ENCODE measurements at regions not wholly inside any gene's neighbourhood (a gene's known extent, or its start where the extent isn't known, plus 50 kb on each side); places are given as distances from the start of the nearest gene placed in this dataset.

DNA sequence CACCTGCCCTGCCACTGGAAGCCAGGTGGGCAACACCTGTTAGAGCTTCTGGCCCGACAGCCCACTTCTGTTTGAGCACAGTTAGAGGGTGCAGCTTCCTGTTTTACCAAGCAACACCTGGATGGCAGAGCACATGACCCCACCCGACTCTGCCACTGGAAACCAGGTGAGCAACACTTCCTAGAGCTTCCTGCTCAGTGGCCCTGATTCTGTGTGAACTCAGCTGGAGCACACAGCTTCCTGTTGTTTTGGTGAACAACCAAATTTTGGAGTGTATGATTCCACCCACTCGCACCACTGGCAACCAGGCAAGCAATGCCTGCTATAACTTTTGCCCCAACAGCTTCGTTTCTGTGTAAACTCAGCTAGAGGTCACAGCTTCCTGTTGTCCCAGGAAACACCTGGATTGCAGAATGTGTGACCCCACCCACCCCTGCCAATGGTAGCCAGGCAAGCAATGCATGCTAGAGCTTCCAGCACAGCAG is 163.8 kb upstream of the KLF8 start:
- no peak overlapping the region for H2AFZ ChIP-seq (ENCODE audit: insufficient read depth, low read depth, low read length, poor library complexity, severe bottlenecking)
- peak overlapping the region; percentile 58 for H3K4me2 ChIP-seq (replicated peaks; ENCODE audit: low read depth, low read length, poor library complexity, severe bottlenecking)
- no peaks in the 10 kb centered on the region for H4K20me1 ChIP-seq (ENCODE audit: control insufficient read depth, insufficient read depth, low read length, poor library complexity, severe bottlenecking)
- CTCF ChIA-PET: interaction anchor here (0.7 to 3.7 kb wide), 5 partner anchors 42 to 165 kb away, joined by 3 to 24 read pairs (median 10); no protein-coding TSS in a partner anchor
- H3K27ac ChIP-seq (ENCODE audit: low read length in 2 of 2): peak overlapping the region; percentile 81 to 99
- peaks cover 44 to 47% of the 10 kb centered on the region in 2 donors for H3K4me1 ChIP-seq (ENCODE audit: control insufficient read depth in 2 of 2, insufficient read depth in 2 of 2, low read length in 2 of 2)
- ATAC-seq (ENCODE audit: low read depth): peak; percentile 56
- no peaks in the 10 kb centered on the region for H3K27me3 ChIP-seq (replicated peaks in 1 of 4; ENCODE audit: control extremely low read depth in 1 of 4, control insufficient read depth in 3 of 4, insufficient read depth in 4 of 4, low read length in 3 of 4)
- no peak overlapping the region for H3K9ac ChIP-seq (ENCODE audit: low read length)
- H3K27ac Mint-ChIP-seq: peak overlapping the region; percentile 95
- H3K27me3 Mint-ChIP-seq: no peaks in the 10 kb centered on the region
- no peaks in the 10 kb centered on the region for H3K9me3 Mint-ChIP-seq (ENCODE audit: insufficient read depth)
- H3K4me1 Mint-ChIP-seq: peaks cover 60% of the 10 kb centered on the region
- TF ChIP-seq, protein P1, sequence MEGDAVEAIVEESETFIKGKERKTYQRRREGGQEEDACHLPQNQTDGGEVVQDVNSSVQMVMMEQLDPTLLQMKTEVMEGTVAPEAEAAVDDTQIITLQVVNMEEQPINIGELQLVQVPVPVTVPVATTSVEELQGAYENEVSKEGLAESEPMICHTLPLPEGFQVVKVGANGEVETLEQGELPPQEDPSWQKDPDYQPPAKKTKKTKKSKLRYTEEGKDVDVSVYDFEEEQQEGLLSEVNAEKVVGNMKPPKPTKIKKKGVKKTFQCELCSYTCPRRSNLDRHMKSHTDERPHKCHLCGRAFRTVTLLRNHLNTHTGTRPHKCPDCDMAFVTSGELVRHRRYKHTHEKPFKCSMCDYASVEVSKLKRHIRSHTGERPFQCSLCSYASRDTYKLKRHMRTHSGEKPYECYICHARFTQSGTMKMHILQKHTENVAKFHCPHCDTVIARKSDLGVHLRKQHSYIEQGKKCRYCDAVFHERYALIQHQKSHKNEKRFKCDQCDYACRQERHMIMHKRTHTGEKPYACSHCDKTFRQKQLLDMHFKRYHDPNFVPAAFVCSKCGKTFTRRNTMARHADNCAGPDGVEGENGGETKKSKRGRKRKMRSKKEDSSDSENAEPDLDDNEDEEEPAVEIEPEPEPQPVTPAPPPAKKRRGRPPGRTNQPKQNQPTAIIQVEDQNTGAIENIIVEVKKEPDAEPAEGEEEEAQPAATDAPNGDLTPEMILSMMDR (IDR thresholded peaks at IDR 0.05): no peak
- TF ChIP-seq EZH2 (IDR thresholded peaks at IDR 0.05; ENCODE audit: borderline replicate concordance, insufficient read depth, low read depth, low read length, poor library complexity, severe bottlenecking): no peak
- intact Hi-C loops (cut with micrococcal nuclease): loop anchor here (1.0 to 5.0 kb wide), 4 partner anchors 36 to 164 kb away; partner anchors contain the start of gene KLF8
- H3K4me3 ChIP-seq (ENCODE audit: control extremely low read depth in 1 of 5, extremely low read depth in 1 of 5, insufficient read depth in 1 of 5, low read depth in 2 of 5, low read length in 4 of 5): peak overlapping the region in 1 of 5 experiments; percentile 17
- POLR2A ChIA-PET: interaction anchor here (1.7 to 3.5 kb wide), 3 partner anchors 149 to 164 kb away, joined by 7 to 22 read pairs (median 14); partner anchors contain the start of gene KLF8
- peak; percentile 83 for DNase-seq
- 0% methylated on average over 3 of the region's 4 CpGs for WGBS (ENCODE audit: insufficient coverage)
- no peaks in the 10 kb centered on the region for H3K36me3 ChIP-seq (replicated peaks in 1 of 2; ENCODE audit: control extremely low read depth in 1 of 2, control insufficient read depth in 1 of 2, extremely low read depth in 1 of 2, insufficient read depth in 2 of 2, low read length in 1 of 2)
- peak overlapping the region; percentile 69 for H3K4me3 Mint-ChIP-seq
- peaks cover 0 to 30% (median 13%) of the 10 kb centered on the region in 3 donors for H3K9me3 ChIP-seq (ENCODE audit: control extremely low read depth in 1 of 3, control insufficient read depth in 2 of 3, insufficient read depth in 1 of 3, low read length in 2 of 3)
- H3K79me2 ChIP-seq (ENCODE audit: control insufficient read depth, insufficient read depth, low read length): peaks cover 7% of the 10 kb centered on the region

DNA sequence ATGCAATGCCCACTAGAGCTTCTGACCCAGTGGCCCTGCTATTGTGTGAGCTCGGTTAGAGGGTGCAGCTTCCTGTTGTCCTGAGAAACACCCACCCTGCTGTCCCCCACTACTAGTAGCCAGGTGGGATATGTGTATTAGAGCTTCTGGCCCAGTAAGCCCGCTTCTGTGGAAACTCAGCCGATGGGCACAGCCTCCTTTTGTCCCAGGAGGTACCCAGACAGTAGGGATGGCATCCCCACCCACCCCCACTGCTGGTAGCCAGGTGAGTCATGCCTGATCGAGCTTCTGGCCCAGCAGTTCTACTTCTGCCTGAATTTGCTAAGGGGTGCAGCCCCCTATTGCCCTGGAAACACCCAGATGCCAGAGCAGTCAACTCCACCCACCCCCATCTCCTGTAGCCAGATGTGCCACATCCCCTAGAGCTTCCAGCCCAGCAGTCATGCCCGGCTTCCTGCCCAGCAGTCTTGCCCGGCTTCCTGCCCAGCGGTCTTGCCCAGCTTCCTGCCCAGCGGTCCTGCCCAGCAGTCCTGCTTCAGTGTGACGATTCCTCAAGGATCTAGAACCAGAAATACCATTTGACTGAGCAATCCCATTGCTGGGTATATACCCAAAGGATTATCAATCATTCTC is 162.7 kb upstream of the KLF8 start:
- Mint-ChIP-seq H3K27ac (peak overlapping the region; percentile 95), H3K9me3 (ENCODE audit: insufficient read depth) (no peaks in the 10 kb centered on the region), H3K4me1 (peaks cover 59% of the 10 kb centered on the region), H3K4me3 (peak overlapping the region; percentile 69), H3K27me3 (no peaks in the 10 kb centered on the region)
- H3K9ac ChIP-seq (ENCODE audit: low read length): peak overlapping the region; percentile 15
- no peaks in the 10 kb centered on the region for H4K20me1 ChIP-seq (ENCODE audit: control insufficient read depth, insufficient read depth, low read length, poor library complexity, severe bottlenecking)
- H3K79me2 ChIP-seq (ENCODE audit: control insufficient read depth, insufficient read depth, low read length): peaks cover 4% of the 10 kb centered on the region
- no peak overlapping the region for H3K4me3 ChIP-seq (ENCODE audit: control extremely low read depth in 1 of 5, extremely low read depth in 1 of 5, insufficient read depth in 1 of 5, low read depth in 2 of 5, low read length in 4 of 5)
- DNase-seq: peak; percentile 15
- intact Hi-C loops (cut with micrococcal nuclease): loop anchor here (2.0 to 5.0 kb wide), 3 partner anchors 37 to 163 kb away; partner anchors contain the start of gene KLF8
- H3K4me2 ChIP-seq (replicated peaks; ENCODE audit: low read depth, low read length, poor library complexity, severe bottlenecking): peak overlapping the region; percentile 58
- H3K36me3 ChIP-seq (replicated peaks in 1 of 2; ENCODE audit: control extremely low read depth in 1 of 2, control insufficient read depth in 1 of 2, extremely low read depth in 1 of 2, insufficient read depth in 2 of 2, low read length in 1 of 2): no peaks in the 10 kb centered on the region
- H3K27ac ChIP-seq (ENCODE audit: low read length in 2 of 2): peak overlapping the region; percentile 81 to 99
- peaks cover 0 to 25% (median 6%) of the 10 kb centered on the region in 3 donors for H3K9me3 ChIP-seq (ENCODE audit: control extremely low read depth in 1 of 3, control insufficient read depth in 2 of 3, insufficient read depth in 1 of 3, low read length in 2 of 3)
- ChIA-PET POLR2A (interaction anchor here (0.6 to 3.5 kb wide), 3 partner anchors 41 to 163 kb away, joined by 4 to 22 read pairs (median 14); partner anchors contain the start of gene KLF8), CTCF (interaction anchor here (0.8 to 3.7 kb wide), 4 partner anchors 150 to 179 kb away, joined by 3 to 24 read pairs (median 12); no protein-coding TSS in a partner anchor)
- no peak overlapping the region for H2AFZ ChIP-seq (ENCODE audit: insufficient read depth, low read depth, low read length, poor library complexity, severe bottlenecking)
- 46% methylated on average over 5 of the region's 9 CpGs for WGBS (ENCODE audit: insufficient coverage)
- TF ChIP-seq EZH2 (IDR thresholded peaks at IDR 0.05; ENCODE audit: borderline replicate concordance, insufficient read depth, low read depth, low read length, poor library complexity, severe bottlenecking): no peak
- TF ChIP-seq, protein P1 (IDR thresholded peaks at IDR 0.05): no peak
- H3K27me3 ChIP-seq (replicated peaks in 1 of 4; ENCODE audit: control extremely low read depth in 1 of 4, control insufficient read depth in 3 of 4, insufficient read depth in 4 of 4, low read length in 3 of 4): no peaks in the 10 kb centered on the region
- peaks cover 44 to 47% of the 10 kb centered on the region in 2 donors for H3K4me1 ChIP-seq (ENCODE audit: control insufficient read depth in 2 of 2, insufficient read depth in 2 of 2, low read length in 2 of 2)
- no peak for ATAC-seq (ENCODE audit: low read depth)
